Activated CD8-positive, alpha-beta T cell treated with anti-CD3 and anti-CD28 coated beads for 36 hours (primary cell): ENCODE measurements at regions not wholly inside any gene's neighbourhood (a gene's known extent, or its start where the extent isn't known, plus 50 kb on each side); places are given as distances from the start of the nearest gene placed in this dataset.
"Not testable (repeated sequence)": the region's sequence is repeated elsewhere in the genome, so short reads cannot be mapped to it uniquely, and the experiment has no call there.

Experiments used
- ATAC-seq: fragments of 200-7000 bp; cut with Tn5 transposase; one replicate; pipeline ENCODE4 v1.10.0; 2021; ENCODE audit warnings: mild to moderate bottlenecking, moderate library complexity
- CTCF ChIA-PET: fragments of 350-600 bp; sonication (Branson Sonifier 250); formaldehyde crosslinking; loops from one replicate; lab custom pipeline; 2021; ENCODE audit warnings: antibody characterized with exemption; lab: Charles Lee
- POLR2A ChIA-PET: fragments of 350-600 bp; sonication (Branson Sonifier 250); formaldehyde crosslinking; loops from one replicate; lab custom pipeline; 2021; ENCODE audit warnings: antibody characterized with exemption; lab: Charles Lee
- DNase-seq: peaks from one replicate; pipeline ENCODE4 v3.0.0-alpha.2; 2020
- H3K27ac Mint-ChIP-seq: one replicate; pipeline ENCODE4 v1.8.0; 2021; ENCODE audit warnings: mild to moderate bottlenecking, mixed read lengths
- H3K27me3 Mint-ChIP-seq: one replicate; pipeline ENCODE4 v1.8.0; 2021; ENCODE audit warnings: mixed read lengths
- H3K36me3 Mint-ChIP-seq: one replicate; pipeline ENCODE4 v1.8.0; 2021; ENCODE audit warnings: low read depth, mixed read lengths
- H3K4me1 Mint-ChIP-seq: one replicate; pipeline ENCODE4 v1.8.0; 2021; ENCODE audit warnings: low read depth, mixed read lengths
- H3K4me3 Mint-ChIP-seq: one replicate; pipeline ENCODE4 v1.8.0; 2021; ENCODE audit warnings: mild to moderate bottlenecking, moderate library complexity, mixed read lengths
- H3K9me3 Mint-ChIP-seq: one replicate; pipeline ENCODE4 v1.8.0; 2021; ENCODE audit warnings: mixed read lengths
- intact Hi-C: fragments of 100-400 bp; cut with micrococcal nuclease; formaldehyde crosslinking; loops from one replicate; pipeline ENCODE4 v1.10.0; 2022
- TF ChIP-seq, protein P1 (sequence below): fragments of 200-600 bp; IDR thresholded peaks from one replicate; pipeline ENCODE4 v1.8.0; 2022; ENCODE audit warnings: antibody characterized with exemption, mild to moderate bottlenecking

DNA sequence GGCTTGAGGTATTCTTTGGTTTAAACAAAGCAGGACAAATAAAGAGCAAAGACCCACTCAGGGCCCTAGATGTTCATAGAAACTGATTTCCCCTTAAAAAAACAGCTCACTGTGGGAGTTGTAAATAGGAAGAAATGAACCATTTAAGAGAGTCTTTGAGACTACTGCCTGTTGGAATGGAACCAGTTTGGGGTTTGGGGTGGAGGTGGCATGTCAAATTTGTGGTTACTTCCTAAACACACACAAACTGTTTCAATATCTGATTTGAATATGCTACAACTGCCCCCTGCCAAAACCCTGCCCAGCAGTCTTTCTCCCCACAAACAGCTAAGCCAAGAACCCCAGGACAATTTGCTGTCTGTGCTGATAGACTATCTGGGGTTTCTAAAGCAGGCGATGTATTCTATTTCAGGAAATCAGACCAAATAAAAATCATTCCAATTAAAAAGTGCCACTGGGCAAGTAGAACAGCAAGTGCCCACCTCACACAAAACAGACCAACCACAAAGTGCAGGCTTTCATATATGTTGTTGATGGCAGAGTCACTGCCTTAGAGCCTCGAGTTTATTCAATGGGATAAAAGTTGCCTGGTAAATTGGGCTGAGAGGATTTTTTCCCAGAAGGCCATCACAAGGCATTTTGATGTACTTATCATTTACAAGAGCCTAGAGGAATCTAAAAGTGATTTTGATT is 293.9 kb upstream of the PROK2 start:
- no peak for ATAC-seq
- Mint-ChIP-seq H3K36me3 (peaks cover 5% of the 10 kb centered on the region), H3K4me1 (peaks cover 23% of the 10 kb centered on the region), H3K27me3 (peaks cover 4% of the 10 kb centered on the region), H3K4me3 (no peak overlapping the region), H3K9me3 (peaks cover 12% of the 10 kb centered on the region), H3K27ac (no peak overlapping the region)
- intact Hi-C loops = no loop called here
- DNase-seq = no peak
- TF ChIP-seq, protein P1, sequence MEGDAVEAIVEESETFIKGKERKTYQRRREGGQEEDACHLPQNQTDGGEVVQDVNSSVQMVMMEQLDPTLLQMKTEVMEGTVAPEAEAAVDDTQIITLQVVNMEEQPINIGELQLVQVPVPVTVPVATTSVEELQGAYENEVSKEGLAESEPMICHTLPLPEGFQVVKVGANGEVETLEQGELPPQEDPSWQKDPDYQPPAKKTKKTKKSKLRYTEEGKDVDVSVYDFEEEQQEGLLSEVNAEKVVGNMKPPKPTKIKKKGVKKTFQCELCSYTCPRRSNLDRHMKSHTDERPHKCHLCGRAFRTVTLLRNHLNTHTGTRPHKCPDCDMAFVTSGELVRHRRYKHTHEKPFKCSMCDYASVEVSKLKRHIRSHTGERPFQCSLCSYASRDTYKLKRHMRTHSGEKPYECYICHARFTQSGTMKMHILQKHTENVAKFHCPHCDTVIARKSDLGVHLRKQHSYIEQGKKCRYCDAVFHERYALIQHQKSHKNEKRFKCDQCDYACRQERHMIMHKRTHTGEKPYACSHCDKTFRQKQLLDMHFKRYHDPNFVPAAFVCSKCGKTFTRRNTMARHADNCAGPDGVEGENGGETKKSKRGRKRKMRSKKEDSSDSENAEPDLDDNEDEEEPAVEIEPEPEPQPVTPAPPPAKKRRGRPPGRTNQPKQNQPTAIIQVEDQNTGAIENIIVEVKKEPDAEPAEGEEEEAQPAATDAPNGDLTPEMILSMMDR = no peak
- ChIA-PET CTCF (interaction anchor here (1.4 to 1.5 kb wide), 2 partner anchors 11 to 204 kb away, joined by 3 read pairs; no protein-coding TSS in a partner anchor), POLR2A (no interaction called here)

DNA sequence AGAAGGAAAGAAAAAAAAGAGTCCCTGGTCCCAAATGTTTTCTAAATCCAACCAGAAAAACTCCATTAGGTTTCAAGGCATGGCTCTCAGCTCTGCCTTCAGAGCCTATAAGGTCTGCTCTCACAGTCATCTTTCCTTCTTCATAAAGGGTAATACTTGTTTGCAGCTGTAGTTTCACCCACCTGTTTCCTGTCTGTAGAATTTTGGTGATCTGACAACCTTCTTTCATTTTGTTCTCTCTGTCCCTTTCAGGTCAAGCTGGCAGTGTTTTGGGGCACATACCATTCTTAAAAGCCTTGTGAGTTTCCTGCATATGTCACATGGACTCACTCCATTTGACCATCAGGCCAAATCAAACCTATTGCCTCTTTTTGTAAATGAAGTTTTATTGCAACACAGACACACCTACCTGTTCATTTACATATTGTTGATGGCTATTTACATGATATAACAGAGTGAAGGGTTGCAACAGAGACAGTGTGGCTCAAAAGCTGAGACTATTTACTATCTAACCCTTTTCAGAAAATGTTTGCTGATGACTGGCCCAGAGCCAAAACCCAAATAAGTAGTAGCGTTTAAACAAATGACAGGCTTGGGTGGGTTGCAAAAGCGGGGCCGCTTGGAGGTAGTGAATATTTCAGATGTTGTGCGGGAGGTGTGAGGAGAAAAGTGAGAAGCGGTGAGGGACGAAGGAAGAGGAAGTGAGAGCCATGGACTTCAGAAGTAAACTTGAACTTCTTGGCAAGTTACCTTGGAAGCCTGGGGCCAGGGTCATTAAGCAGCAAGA is 292.7 kb upstream of the PROK2 start:
- Mint-ChIP-seq H3K4me1 (peaks cover 20% of the 10 kb centered on the region), H3K36me3 (peaks cover 5% of the 10 kb centered on the region), H3K4me3 (no peak overlapping the region), H3K27ac (no peak overlapping the region), H3K9me3 (peaks cover 12% of the 10 kb centered on the region), H3K27me3 (peaks cover 5% of the 10 kb centered on the region)
- intact Hi-C loops = no loop called here
- POLR2A ChIA-PET = no interaction called here
- CTCF ChIA-PET = no interaction called here
- DNase-seq (no peak), ATAC-seq (no peak)
- TF ChIP-seq, protein P1 = no peak

DNA sequence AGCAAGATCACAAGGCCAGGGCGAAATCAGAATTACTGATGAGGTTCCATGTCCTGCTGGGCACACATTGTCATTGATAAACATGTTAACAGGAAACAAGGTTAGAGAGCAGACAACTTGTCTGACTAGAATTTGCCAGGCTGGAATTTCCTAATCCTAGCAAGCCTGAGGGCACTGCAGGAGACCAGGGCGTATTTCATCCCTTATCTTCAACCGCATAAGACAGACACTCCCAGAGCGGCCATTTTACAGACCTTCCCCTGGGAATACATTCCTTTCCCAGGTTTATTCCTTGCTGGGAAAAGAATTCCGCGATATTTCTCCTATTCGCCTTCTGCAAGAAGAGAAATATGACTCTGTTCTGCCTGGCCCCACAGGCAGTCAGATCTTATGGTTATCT is 290.9 kb upstream of the PROK2 start:
- CTCF ChIA-PET, DNase-seq, ATAC-seq, H3K4me3 Mint-ChIP-seq, H3K27me3 Mint-ChIP-seq, H3K36me3 Mint-ChIP-seq, POLR2A ChIA-PET, intact Hi-C loops, H3K27ac Mint-ChIP-seq: not testable (repeated sequence)
- H3K4me1 Mint-ChIP-seq = peaks cover 17% of the 10 kb centered on the region
- H3K9me3 Mint-ChIP-seq = peaks cover 12% of the 10 kb centered on the region

DNA sequence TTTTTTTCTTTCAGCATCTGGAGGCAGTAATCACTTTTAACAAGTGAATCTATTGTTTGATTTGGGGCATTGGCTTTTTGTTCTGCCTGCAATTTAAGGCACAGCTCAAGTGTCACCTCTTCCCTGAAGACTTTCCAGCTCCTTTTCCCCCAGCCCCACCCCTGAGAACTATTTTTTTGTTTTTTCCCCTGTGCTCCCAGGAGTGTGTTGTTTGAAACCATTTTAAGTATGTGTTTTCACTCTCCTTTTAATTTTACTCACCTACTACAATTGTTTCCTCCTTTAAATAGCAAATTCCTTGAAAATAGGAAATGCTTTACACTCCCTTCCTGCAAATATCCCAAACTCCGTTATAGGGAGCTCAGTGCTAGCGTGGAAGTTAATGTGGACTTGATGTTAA is 286.7 kb upstream of the PROK2 start:
- H3K9me3 Mint-ChIP-seq = peaks cover 11% of the 10 kb centered on the region
- TF ChIP-seq, protein P1 = no peak
- peaks cover 7% of the 10 kb centered on the region for H3K27me3 Mint-ChIP-seq
- CTCF ChIA-PET = no interaction called here
- no peak for ATAC-seq
- peaks cover 5% of the 10 kb centered on the region for H3K36me3 Mint-ChIP-seq
- no peak for DNase-seq
- H3K4me1 Mint-ChIP-seq = no peaks in the 10 kb centered on the region
- intact Hi-C loops = no loop called here
- POLR2A ChIA-PET = no interaction called here
- no peak overlapping the region for H3K27ac Mint-ChIP-seq
- H3K4me3 Mint-ChIP-seq = no peak overlapping the region

DNA sequence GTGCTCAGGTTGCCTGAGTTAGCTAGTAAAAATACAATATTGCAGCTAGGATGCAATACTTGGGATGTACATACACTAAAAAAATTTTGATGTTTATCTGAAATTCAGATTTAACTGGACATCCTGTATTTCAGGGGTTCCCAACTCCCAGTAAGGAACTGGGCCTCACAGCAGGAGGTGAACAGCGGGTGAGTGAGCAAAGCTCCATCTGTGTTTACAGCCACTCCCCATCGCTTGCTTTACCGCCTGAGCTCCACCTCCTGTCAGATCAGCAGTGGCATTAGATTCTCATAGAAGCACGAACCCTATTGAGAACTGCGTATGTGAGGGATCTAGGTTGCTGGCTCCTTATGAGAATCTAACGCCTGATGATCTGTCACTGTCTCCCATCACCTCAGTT is 285.1 kb upstream of the PROK2 start:
- ChIA-PET POLR2A (no interaction called here), CTCF (no interaction called here)
- Mint-ChIP-seq H3K9me3 (peaks cover 1% of the 10 kb centered on the region), H3K4me1 (no peaks in the 10 kb centered on the region), H3K27ac (no peak overlapping the region), H3K27me3 (peaks cover 6% of the 10 kb centered on the region), H3K4me3 (no peak overlapping the region), H3K36me3 (peaks cover under 1% of the 10 kb centered on the region)
- TF ChIP-seq, protein P1 = no peak
- ATAC-seq = no peak
- intact Hi-C loops = no loop called here
- DNase-seq = no peak
